HG03097 (cell line): ENCODE measurements at regions not wholly inside any gene's neighbourhood (a gene's known extent, or its start where the extent isn't known, plus 50 kb on each side); places are given as distances from the start of the nearest gene placed in this dataset.
"Not testable (repeated sequence)": the region's sequence is repeated elsewhere in the genome, so short reads cannot be mapped to it uniquely, and the experiment has no call there.

Source experiments
- ATAC-seq: cut with Tn5 transposase; IDR thresholded peaks from one replicate; pipeline ENCODE4 v1.9.1; 2021; ENCODE audit not compliant: unreplicated experiment, low FRiP score

DNA sequence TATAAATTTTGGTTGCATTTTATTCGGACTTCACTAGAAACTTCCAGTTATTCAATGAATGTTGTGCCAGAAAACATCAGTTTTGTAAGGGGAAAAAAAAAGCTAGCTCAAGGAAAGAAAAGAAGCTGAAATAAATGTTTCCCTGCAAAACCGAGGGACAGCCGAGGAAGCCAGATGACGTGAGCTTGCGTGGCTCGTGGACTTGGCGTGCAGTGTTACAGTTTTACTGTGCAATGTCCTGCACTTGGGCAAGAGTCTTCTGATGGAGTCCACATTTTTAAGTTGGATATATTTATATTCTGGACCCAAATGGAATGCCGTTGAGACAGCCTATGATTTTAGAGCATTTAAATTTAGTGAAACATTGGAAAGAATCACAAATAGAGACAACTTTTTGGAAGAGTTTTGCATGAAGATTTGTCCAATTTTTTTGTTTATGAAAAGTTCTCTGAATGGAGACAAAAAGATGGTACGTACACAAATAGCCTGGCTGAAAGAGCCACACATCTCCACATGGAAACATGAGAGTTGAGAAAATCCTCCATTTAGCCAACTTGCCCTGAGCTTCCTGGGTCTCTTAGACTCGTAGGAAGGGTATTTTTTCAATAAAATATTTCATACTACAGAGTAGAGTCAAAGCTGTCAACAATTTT, 210.5 kb downstream of the BANP start:
- ATAC-seq: not testable (repeated sequence)

DNA sequence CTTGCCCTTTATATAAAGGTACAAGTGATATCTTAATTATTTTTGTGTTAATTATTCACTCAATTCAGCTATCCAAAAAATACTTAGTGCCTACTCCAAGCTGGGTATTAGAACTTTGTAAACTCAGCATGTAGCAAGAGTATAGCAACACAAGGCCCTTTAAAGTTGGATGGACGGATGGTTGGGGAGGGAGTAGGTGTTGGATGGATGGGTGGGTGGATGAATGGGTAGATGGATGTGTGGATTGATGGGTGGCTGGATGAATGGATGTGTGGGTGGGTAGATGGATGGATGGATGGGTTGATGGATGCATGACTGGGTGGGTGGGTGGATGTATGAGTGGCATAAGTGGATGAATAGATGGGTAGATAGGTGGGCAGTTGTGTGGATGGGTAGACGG, 211.5 kb downstream of the BANP start:
- ATAC-seq: not testable (repeated sequence)

DNA sequence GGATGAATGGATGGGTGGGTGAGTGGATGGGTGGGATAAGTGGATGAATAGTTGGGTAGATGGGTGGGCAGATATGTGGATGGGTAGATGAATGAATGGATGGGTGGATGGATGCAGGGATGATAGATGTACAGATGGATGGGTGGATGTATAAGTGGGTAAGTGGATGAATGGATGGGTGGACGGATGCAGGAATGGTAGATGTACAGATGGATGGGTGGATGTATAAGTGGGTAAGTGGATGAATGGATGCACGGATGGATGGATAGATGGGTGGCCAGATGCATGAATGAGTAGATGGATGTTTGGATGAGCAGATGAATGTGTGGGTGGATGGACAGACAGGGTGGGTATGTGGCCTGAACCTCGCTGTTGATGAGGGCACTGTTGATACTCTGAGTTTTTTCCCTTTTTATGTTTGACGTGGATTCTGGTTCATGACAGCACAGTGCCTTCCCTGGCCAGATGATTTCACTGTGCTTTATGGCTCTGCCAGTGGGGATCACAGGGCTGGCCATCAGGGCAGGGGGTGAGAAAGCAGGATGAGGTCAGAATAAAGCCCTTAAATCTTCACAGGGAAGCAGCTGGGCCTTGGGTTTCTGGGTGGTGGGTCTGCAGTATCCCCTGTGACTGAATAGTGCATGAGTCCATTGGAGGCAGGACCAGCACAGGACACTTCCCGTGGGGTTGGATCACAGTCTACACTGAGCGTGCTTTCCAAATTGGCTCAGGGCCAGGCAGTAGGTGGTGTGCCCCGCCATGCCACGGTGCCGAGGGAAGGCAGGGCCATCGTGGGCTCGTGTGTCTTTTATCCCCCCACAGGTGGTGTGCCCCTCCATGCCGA, 213.2 kb downstream of the BANP start:
- not testable (repeated sequence) for ATAC-seq

DNA sequence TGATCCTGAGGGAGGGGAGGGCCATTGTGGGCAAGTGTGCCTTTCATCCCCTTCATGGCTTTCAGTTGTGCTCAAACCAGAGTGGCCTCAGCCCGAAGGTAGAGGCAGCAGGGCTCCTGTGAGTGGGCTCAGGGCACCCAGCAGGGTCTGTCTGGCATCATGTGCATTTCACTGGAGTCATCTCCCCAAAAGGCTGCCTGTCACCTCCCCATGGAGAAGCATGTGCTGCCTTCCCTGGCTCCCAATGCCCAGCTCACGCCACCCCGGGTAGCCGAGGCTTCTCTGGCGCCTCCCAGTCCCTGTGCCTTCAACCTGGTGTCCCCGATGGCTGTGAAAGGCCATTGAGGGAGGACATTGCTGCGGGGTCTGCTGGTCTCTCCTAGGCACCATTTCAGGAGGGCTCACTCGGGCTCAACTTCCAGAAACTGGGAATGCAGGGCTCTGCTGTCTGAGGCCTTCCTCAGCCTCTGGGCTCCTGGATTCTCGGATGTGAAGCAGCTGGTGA, 213.9 kb downstream of the BANP start:
- not testable (repeated sequence) for ATAC-seq

DNA sequence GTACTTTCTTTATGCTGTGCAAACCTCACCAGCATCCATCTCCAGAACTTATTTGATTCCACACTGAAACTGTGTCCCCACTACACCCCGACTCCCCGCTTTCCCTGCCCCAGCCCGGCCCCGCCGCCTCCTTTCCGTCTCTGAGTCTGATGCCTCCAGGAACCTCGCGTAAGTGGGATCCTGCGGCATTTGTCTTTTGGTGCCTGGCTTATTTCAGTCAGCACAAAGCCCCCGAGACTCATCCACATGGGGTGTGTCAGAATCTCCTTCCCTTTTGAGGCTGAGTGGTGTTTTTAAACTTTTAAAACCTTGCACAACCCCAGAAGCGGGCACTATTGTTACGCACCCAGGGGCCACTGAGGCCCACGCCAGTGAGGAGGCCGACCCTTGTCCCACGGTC, 214.4 kb downstream of the BANP start:
- ATAC-seq: not testable (repeated sequence)

DNA sequence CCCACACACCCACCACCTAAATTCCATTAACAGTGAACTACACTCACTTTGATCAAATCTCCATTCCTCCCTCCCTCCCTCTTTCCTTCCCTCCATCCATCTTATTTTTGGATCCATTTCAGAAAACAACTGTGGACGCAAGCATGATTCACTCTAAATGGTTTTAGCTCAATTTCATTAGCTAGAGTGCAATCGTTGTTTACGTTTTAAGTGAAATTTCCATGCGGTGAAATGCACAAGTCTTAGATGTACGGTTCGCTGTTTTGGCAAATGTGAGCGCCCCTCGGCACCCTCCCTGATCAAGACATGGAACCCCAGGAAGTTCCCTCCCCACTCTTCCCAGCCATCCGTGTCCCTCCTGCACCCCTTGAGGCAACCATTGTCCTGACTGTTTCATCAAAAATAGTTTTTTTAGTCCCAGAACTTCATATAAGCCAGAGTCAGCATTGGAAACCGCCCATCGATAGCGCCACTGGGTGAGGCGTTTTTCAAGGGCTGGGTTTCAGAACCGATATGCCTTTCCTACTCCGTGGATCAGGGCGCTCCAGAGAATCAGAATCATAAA, 215.1 kb downstream of the BANP start:
- not testable (repeated sequence) for ATAC-seq

DNA sequence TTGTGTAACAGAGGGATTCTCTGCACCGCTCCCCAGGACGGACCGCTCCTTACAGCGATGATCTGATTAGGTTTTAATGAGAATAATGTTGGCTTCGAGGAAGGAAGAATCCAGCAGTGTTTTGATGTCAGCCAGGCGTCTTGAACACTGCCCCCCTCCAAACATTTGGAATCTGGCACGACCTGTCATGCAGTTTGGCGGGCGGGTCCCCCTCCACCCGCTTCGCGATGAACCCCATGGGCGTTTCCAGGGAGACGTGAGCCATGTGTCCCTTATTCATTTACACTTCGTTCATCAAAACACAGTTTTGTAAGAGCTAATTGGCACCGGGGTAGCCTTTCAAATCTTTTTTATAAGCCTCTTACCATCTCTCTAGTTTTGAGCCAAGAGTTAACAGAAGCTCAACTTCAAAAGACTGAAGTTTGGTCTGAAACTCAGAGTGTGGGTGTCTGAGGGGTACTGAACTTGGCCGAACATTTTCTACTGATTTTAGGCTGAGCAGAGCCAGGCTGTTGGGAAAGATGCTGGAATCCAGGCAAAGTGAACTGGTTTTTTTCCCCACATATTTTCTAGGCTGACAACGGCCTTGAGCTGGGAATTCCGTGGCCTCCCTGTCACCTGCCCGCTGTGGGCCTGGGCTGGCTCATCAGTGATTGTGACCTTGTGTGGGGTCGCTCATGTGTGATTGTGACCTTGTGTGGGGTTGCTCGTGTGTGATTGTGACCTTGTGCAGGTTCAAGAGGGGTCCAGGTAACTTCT, 214.8 kb upstream of the ZNF469 start:
- ATAC-seq: not testable (repeated sequence)

DNA sequence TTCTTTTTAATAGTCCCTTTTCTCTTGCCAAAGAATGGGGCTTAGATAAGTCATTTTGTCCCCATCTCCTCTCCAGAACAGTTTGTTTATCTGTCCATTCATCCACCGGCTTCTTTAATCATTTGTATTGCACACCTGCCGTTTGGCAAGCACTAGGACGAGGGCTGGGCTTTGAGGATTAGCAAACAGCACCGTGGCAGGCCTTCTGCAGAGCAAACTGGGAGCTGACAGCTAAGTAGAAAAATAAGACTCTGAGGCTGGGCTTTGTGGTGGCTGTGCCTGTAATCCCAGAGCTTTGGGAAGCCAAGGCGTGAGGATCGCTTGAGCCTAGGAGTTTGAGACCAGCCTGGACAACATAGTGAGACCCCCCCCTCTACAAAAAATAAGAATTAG, 214.2 kb upstream of the ZNF469 start:
- ATAC-seq: not testable (repeated sequence)

DNA sequence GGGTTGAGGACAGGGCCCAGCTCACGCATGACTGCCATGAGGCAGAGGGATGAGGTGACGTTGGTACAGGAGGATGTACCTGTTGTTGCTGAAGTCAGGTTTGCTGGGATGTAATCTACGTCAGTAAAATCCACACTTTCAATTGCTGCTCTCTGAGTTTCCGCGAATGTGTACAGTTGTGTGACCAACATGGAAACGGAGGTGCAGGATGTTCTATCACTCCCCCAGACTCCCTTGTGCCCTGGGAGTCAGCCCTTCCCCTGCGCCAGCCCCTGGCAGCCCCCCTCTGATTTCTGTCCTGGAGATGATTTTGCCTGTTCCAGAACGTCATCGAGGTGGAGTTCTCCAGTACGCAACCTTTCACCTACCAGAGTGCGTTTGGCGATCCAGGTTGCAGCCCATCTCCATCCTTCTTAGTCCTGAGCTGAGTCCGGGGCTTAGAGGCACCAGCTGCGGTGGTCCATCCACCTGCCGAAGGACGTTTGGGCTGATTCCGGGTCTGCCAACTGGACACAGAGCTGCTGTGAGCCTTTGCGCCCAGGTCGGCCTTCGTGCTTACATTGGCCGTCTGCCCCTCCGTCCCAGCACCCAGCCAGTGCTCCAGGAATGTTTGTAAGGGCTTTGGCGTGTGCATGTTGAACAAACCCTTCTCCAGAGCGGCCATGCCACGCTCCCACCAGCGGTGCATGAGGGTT, 213.5 kb upstream of the ZNF469 start:
- ATAC-seq: not testable (repeated sequence)

DNA sequence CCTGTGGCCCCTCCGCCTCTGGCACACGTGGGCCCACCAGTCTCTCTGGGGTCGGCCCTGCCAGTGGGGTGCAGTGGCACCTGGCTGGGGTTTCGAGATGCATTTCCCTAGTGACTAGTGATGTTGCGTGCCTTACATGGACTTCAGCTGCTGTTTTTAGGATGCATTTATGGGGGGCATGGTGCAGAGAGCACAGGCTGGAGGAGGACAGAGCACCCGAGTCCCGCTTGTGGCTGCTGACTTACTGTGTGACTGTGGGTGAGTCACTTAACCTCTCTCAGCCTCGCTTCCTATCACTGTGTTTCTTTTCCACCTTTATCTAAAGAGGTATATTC, 213.0 kb upstream of the ZNF469 start:
- ATAC-seq: not testable (repeated sequence)

DNA sequence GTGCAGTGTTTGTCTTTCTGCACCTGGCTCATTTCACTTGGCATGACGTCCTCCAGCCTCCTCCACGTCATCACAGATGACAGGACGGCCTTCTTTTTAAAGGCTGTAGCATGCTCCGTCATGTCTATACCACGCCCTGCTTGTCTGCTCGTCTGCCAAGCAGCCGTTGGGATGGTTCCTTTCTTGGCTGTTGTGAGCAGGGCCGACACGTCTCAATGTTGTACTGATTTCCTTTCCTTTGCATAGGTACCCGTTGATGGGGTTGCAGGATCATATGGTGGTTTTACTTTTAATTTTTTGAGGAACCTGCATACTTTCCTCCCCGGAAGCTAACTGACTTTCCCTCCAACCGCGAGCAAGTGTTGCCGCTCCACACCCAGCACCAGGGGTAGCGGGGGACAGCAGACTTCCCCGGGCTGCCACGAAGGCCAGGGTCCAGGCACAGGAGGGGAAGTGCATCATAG, 212.2 kb upstream of the ZNF469 start:
- ATAC-seq: no peak

DNA sequence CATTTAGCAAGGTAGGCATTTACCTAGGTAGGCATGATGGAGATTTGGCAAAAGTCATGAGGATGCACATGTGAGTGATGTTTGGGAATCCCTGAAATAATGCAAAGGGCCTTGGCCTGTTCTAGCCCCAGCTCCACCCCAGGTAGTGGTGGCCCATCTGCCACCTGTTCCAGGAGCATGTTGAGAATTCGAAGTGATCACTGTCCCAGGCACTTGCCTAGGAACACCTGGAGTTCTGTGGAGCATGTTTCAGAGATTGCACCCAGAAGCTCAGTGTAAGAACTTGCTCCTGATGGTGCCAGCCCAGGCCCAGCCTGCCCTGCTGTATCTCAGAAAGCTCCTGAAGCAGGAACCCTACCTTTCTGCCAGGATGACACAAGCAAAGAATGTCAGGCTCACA, 211.6 kb upstream of the ZNF469 start:
- ATAC-seq: not testable (repeated sequence)

DNA sequence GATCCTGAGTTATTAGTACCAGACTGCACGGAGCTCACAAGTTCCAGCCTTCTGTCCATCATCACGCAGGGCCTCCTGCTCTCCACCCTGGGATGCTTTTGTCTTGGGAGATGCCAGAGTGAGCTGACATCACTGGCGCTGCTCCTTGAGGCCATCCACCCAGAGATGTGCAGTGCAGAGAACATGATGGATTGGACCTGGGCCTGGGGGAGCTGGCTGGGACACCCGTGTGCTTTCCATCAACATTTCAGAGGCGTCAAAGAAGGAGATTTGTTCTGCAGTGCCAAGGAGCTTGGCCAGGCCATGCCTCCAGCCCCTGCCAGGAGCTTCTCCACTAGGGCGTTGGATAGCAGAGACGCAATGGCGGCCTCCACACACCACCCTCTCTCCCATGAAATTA, 206.6 kb upstream of the ZNF469 start:
- ATAC-seq: not testable (repeated sequence)

DNA sequence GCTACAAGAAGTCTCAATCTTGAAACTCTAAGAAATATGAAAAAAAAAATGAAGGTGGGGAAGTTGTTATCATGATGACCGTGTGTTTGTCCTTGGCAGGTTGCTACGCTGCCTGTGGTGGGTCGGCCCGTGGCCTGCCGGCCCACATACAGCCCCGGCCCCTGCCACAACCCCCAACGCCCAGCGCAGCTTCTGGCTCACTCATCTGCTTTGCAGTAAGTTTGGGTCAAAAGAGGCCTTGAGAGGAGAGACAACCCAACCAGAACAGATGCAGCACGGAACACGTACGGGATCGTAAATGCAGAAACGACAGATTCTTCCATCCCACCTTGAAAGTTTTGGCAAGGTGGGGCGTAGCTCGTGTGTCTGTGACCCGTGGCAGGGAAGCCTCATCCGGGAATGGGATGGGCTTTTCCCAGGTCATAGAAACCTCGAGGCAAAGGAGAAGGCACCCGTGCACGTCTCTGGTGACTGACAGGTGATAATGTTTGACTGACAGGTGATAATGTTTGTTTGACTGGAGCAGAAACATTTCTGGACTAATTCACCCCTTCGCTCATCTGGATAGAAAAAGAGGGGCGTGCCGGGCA, 206.1 kb upstream of the ZNF469 start:
- not testable (repeated sequence) for ATAC-seq

DNA sequence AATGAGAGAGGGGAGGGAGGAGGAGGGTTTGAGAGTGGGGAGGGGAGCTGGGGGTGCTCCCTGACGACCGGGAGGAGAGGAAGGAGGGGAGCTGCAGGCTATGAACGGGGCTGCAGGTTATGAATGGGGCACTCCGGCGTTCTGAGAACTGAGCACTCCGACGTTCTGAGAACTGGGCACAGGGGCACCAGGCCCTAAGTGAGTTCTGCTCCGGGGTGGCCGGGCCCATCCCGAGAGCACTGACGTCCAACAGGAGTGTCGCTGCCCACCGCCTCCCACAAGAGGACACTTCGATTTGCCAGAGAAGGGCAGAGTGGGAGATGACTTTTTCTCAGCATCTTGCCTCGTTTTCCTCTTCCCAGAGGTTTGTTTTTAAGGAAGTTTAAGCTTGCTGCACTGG, 204.5 kb upstream of the ZNF469 start:
- not testable (repeated sequence) for ATAC-seq

DNA sequence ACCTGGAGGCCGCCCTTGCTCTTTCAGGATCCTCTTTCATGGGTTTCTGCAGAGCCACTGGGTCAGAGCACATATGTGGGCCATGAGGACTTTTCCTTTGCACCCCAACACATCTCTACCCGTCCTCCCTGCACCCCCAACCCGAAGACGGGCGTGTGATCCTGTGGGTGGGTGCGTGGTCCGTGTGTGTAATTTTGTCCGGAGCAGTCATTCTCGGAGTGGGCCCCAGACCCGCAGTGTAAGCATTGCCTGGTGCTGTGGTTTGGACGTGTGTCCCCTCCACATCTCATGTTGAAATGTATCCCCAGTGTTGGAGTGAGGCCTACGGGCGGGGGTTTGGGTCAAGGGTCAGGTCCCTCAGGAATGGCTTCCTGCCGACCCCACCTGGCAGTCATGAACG, 203.9 kb upstream of the ZNF469 start:
- not testable (repeated sequence) for ATAC-seq

DNA sequence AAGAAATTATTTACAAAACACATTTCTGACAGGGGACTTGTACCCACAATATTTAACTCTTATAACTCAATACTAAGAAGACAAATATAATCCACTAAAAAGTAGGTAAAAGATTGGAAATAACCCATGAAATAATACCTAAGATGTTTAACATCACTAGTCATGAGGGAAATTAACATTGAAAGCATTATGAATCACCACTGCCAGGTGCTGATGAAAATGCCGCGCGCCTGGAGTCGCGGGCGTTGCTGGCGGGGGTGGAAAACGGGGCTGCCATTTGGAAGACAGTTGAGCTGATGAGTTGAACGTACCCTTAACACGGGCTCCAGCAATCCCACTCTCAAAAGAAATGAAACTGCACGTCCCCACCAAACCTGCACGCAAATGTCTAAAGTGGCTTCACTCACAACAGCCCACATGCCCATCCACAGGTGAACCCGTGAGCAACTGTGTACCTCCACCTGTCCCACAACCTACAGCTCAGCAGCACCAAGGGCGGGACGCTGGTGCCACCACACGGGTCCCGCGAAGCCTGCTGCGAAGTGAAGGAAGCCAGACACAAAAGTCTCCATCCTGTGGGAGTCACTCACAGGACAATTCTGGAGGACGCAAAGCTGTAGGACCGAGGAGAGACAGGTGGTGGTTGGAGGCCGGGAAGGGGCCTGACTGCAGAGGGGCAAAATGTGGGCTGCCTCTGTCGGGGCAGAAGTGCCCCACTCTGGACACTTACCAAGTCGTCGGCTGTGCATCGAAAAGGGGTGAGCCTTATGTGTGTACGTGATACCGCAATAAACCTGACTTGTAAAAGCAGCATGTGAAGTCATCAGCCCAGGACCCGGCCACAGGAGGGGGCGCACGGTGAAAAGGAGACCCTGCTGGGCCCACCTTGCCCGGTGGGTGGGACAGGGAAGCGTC, 199.5 kb upstream of the ZNF469 start:
- not testable (repeated sequence) for ATAC-seq

DNA sequence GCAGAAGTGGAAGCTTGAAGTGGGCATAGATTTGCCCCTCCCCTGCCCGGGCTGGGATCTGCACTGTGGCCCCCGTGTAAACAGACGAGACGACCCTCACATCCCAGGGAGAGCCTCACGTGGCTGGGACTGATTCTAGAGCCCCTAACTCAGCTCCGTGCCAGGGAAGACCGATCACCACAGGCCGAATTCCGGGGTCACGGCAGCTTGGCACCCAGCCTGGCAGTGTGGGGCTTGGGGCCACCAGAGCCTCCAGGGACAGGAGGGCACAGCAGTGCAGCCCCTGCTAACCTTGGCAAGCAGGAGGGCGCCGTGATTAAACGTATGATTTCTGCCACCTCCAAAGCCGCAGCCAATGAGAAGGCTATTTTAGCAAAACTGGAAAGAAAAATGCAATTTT, 198.7 kb upstream of the ZNF469 start:
- ATAC-seq: not testable (repeated sequence)
